Erythroblast (primary cell): ENCODE measurements at regions not wholly inside any gene's neighbourhood (a gene's known extent, or its start where the extent isn't known, plus 50 kb on each side); places are given as distances from the start of the nearest gene placed in this dataset.
A peak's percentile ranks its signal among the peaks of the same experiment; 100 is the strongest.
"Not testable (repeated sequence)": the region's sequence is repeated elsewhere in the genome, so short reads cannot be mapped to it uniquely, and the experiment has no call there.

Experiments used
- DNase-seq, 2 experiments: peaks; one replicate each; lab custom pipeline; 2025; lab: John Stamatoyannopoulos, UW
- GATA1 ChIP-seq: IDR thresholded peaks from 2 replicates; pipeline ENCODE4 v1.6.1; 2011; ENCODE audit warnings: low read depth, mild to moderate bottlenecking, control low read depth, low read length, moderate library complexity
- POLR2A ChIP-seq: IDR thresholded peaks from 2 replicates; pipeline ENCODE4 v1.6.1; 2011; ENCODE audit warnings: mild to moderate bottlenecking, low read length

DNA sequence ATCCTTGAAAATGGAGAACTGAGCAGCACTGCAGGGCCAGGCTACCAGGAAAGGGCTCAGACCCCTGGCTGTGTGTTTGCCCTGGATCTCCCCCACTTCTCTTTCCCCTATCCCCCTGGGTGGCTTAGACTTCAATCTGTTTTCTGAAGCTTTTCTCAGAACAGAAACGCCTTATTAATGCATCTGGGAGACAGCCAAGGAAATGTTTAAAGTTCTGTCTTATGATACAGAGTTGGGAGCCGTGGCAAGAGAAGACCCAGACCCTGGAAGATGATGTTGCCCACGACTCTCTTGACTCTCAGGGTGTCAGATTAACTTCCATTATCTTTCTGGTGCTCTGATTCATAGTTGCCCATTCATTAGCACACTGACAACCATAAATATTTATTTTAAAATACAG lies 107.1 kb downstream of the EBLN1 start:
- TF ChIP-seq GATA1, result no peak
- TF ChIP-seq POLR2A, result no peak
- DNase-seq, result no peak

DNA sequence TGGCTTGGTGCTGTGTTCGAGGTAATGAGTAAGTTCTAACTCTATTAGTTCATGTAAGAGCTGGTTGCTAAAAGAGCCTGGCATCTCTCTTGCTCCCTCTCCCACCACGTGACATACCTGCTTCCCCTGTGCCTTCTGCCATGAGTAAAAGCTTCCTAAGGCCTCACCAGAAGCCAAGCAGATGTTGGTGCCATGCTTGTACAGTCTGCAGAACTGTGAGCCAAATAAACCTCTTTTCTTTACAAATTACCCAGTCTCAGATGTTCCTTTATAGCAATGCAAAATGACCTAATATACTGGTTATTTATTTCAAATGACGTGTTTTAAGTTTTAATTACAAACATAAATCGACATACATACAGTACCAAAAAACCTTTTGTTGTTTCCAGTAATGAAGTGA lies 101.7 kb upstream of the DNAJC1 start:
- no peak for DNase-seq
- no peak for TF ChIP-seq POLR2A
- TF ChIP-seq GATA1, result no peak

DNA sequence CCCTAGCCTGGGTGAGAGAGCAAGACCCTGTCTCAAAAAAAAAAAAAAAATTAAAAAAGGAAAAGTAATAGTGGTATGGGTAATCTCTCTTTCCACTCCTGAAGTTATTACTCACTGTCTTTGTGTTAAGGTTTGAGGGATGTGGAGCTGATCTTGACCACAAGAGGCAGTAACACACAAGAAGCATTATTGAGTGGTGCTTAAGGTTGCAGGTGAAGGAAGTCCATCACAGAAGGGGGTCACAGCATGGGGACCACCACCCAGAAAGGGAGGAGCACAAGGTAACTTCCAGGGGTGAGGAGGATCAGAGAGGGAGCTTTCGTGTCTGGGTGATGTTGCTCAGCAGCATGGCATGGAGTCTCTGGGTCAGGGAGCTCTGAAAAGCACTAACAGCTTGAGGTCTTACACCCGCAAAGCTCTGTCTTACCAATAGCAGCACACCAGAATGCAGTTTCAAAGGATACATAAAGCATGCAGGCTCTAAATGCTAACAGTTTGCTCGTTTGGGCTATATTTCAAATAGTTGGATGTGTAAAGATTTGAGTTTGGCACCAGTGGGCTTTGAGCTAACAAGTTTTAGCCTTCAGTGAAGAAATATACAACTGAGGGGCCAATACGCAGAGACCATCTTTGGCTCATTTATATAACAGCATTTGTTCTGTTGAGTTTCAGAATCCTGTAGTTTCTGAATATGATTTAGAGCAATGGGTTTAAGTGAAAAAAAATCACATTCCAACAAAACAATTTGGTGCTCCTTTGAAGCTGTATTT lies 100.4 kb upstream of the DNAJC1 start:
- peak; percentile 14 to 24 for DNase-seq
- TF ChIP-seq POLR2A (no peak), GATA1 (no peak)

DNA sequence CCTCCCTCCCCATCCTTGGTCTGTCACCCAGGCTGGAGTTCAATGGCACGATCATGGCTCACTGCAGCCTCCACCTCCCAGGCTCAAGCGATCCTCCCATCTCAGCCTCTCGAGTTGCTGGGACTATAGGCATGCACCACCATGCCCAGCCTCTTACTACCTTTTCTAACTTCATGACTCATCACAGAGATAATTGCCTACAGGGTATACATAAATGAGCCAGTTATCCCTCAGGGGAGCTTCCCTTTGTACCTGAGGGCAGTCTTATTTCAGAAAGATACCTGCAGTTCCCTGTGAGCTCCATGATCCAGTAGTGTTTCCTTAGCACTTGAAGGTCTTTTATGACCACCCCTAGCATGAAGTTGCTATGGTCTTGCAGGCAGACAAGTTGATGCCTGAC lies 94.2 kb upstream of the DNAJC1 start:
- DNase-seq, result no peak
- TF ChIP-seq GATA1 (no peak), POLR2A (no peak)

DNA sequence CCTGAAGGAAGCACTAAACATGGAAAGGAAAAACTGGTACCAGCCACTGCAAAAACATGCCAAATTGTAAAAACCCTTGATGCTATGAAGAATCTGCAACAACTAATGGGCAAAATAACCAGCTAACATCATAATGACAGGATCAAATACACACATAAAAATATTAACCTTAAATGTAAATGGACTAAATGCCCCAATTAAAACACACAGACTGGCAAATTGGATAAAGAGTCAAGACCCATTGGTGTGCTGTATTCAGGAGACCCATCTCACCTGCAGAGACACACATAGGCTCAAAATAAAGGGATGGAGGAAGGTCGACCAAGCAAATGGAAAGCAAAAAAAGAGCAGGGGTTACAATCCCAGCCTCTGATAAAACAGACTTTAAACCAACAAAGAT lies 87.7 kb upstream of the DNAJC1 start:
- DNase-seq, result not testable (repeated sequence)

DNA sequence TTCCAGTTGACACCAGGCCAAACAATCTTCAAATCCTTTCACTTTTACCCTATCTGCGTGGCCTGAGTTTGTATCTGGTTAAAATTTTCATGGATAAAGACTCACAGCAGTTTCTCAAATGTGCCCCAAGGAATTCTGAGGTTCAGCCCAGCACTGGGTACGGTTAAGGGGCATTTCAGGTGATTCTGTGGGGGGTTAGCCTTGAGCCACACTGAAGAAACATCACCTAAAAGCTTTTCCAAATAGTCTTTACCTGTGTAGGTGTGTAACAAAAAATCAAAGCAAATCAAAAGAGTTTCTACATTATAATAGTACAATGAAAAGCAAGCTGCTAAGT lies 83.8 kb upstream of the DNAJC1 start:
- no peak for DNase-seq
- no peak for TF ChIP-seq POLR2A
- TF ChIP-seq GATA1, result no peak

DNA sequence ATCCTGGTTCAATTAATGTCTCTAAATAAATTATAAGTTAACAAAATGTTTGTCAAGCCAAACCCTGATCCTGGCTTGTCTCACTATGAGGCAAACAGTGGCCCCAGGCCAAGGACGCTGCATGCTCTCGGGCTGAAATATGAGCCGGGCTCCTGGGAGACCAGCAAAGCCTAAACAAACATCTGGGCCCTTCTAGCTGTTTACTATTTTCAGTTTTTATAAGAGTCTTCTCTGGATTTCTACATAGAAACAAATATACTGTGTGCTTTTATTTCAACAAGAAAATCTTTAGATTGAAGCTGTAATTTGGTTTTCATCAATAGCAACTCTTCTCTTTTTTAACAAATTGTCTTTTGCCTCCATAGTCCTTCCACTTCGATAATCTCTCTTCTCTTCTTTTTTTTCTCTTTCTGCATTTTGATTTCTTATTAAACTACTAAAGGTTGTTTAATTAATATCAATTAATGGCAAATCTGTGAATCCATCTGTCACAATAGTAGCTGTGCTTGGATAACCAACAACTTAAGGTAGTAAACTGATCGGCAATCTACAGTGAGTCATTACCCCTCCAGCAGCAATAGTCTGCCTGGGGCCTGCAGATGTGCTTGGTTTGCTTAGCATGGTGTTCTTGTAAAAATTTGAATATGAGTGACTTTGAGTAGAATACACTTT lies 83.3 kb upstream of the DNAJC1 start:
- TF ChIP-seq POLR2A (no peak), GATA1 (no peak)
- no peak for DNase-seq

DNA sequence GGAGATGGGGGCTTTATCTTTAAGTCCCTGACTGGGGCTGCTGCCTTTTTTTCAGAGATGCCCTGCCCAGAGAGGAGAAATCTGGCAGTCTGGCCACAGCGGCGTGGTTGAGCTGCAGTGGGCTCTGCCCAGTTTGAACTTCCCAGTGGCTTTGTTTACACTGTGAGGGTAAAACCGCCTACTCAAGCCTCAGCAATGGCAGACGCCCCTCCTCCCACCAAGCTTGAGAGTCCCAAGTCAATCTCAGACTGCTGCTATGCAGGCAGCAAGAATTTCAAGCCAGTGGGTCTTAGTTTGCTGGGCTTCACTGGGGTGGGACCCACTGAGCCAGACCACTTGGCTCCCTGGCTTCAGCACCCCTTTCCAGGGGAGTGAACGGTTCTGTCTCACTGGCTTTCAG lies 76.4 kb upstream of the DNAJC1 start:
- not testable (repeated sequence) for DNase-seq

DNA sequence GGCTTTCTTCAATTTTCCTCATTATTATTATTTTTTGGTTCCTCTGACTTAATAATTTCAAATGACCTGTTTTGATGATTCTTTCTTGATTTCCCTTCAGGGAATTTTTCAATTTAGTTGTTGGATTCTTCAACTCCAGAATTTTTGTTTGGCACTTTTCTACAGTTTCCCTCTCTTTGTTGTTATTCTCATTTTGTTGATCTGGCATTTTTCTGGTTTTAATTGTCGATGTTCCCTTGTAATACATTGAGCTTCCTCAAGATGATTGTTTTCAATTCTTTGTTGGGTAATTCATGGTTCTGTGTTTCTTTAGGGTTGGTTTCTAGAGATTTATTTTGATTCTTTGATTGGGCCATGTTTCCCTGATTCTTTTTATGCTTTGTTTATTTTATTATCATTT lies 67.8 kb upstream of the DNAJC1 start:
- DNase-seq, result no peak
- TF ChIP-seq GATA1 (no peak), POLR2A (no peak)

DNA sequence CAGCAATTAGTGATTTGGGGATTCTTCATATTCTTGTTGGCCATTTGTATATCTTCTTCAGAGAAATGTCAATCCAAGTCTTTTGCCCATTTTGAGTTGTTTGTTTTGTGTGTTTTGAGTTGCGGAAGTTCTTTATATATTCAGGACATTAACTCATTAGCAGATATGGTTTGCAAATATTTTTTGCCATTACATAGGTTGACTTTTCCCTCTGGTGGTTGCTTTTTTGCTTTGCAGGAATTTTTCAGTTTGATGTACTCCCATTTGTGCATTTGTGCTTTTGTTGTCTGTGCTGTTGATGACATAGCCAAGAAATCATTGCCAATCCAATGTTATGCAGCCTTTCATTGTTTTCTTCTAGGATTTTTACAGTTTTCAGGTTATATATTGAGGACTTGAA lies 63.6 kb upstream of the DNAJC1 start:
- TF ChIP-seq GATA1, result no peak
- no peak for TF ChIP-seq POLR2A
- DNase-seq, result peak in 1 of 2 experiments; percentile 6

DNA sequence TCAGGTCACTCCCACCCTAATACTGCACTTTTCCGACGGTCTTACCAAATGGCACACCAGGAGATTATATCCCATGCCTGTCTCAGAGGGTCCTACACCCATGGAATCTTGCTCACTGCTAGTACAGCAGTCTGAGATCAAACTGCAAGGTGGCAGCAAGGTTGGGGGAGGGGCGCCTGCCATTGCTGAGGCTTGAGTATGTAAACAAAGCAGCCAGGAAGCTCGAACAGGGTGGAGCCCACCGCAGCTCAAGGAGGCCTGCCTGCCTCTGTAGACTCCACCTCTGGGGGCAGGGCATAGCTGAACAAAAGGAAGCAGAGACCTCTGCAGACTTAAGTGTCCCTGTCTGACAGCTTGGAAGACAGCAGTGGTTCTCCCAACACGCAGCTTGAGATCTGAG lies 57.5 kb upstream of the DNAJC1 start:
- DNase-seq, result not testable (repeated sequence)

DNA sequence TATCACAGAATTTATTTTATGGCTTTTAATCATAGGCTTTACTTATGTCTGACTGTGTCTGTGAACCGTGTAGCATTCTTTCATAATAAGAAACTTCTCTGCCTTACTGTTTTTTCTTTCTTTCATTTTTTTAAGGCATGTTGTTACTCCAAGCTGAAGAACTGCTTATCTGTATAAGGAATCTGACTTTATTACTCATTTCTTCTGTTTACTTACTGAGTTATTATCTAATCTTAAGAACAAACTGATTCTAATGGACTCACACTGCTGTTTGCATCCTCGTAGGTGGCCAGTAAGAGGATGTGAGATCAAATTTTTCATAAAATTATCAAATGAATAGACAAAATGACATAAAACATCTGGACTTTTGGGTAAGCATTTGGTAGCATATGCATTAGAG lies 54.7 kb upstream of the DNAJC1 start:
- TF ChIP-seq GATA1 (no peak), POLR2A (no peak)

DNA sequence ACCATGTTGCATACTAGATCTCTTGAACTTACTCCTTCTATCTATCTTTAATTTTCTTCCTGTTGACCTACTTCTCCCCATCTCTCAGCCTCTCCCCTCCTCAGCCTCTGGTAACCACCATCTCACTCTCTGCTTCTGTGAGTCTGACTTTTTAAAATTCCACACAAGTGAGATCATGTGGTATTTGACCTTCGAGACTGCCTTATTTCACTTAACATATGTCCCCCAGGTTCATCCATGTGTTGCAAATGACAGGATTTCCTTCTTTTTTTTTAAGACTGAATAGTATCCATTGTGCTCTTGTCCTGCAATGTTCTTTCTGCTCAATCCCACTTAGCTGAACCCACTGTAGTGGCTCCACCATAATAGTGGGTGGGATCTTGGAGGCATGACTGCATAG lies 51.4 kb upstream of the DNAJC1 start:
- no peak for TF ChIP-seq GATA1
- TF ChIP-seq POLR2A, result no peak
- no peak for DNase-seq

More for the DNA sequence above, 54.7 kb upstream of the DNAJC1 start:
- no peak for DNase-seq
